HCT116 (cell line): ENCODE measurements at regions not wholly inside any gene's neighbourhood (a gene's known extent, or its start where the extent isn't known, plus 50 kb on each side); places are given as distances from the start of the nearest gene placed in this dataset.

Source experiments
- CEBPB ChIP-seq: IDR thresholded peaks from 2 replicates; pipeline ENCODE4 v1.6.1; 2012; ENCODE audit warnings: low read depth
- EZH2 ChIP-seq: fragments of 200-600 bp; sonication (generic); IDR thresholded peaks from 2 replicates; pipeline ENCODE4 v1.6.1; 2017; ENCODE audit warnings: antibody characterized with exemption, mixed run types
- EZH2phosphoT487 ChIP-seq: fragments of 200-600 bp; IDR thresholded peaks from 2 replicates; pipeline ENCODE4 v1.6.1; 2018; ENCODE audit warnings: antibody characterized with exemption, borderline replicate concordance
- POLR2A ChIP-seq: IDR thresholded peaks from 2 replicates; pipeline ENCODE4 v1.7.0; 2011; ENCODE audit warnings: borderline replicate concordance; ENCODE audit not compliant: insufficient read depth, insufficient read length; ENCODE audit errors: extremely low read depth
- POLR2AphosphoS5 ChIP-seq: IDR thresholded peaks from 2 replicates; pipeline ENCODE4 v1.6.1; 2011; ENCODE audit warnings: mild to moderate bottlenecking, low read depth, low read length, moderate library complexity
- TCF7L2 ChIP-seq: IDR thresholded peaks from 2 replicates; pipeline ENCODE4 v1.7.0; 2011; ENCODE audit warnings: borderline replicate concordance, inconsistent platforms; ENCODE audit not compliant: insufficient read depth, insufficient read length; ENCODE audit errors: extremely low read depth
- YY1 ChIP-seq: IDR thresholded peaks from 2 replicates; pipeline ENCODE4 v1.6.1; 2011; ENCODE audit warnings: low read length, low read depth, moderate library complexity, mild to moderate bottlenecking; ENCODE audit not compliant: insufficient replicate concordance; ENCODE audit errors: extremely low read depth
- ZFX ChIP-seq: fragments of 450-650 bp; IDR thresholded peaks from 2 replicates; pipeline ENCODE4 v1.6.1; 2017
- TF ChIP-seq, protein P1 (sequence below): IDR thresholded peaks from 2 replicates; pipeline ENCODE4 v1.6.1; 2012; ENCODE audit warnings: low read depth
- TF ChIP-seq, protein P2 (sequence below), 3 experiments: fragments of 200-600 bp in 1 of 3; sonication (generic) in 1 of 3; IDR thresholded peaks in 2 of 3; conservative IDR thresholded peaks in 1 of 3; 2 replicates each; pipeline ENCODE4 v1.5.1; 2012 to 2017; ENCODE audit warnings: low read depth in 2 of 3, low read length in 2 of 3, antibody characterized with exemption in 1 of 3, borderline replicate concordance in 1 of 3, control low read depth in 1 of 3, mild to moderate bottlenecking in 1 of 3, mixed read lengths in 1 of 3, mixed run types in 1 of 3, moderate library complexity in 1 of 3; ENCODE audit not compliant: insufficient read depth in 1 of 3
- TF ChIP-seq, protein P3 (sequence below): IDR thresholded peaks from 2 replicates; pipeline ENCODE4 v1.6.1; 2012
- TF ChIP-seq, protein P4 (sequence below): IDR thresholded peaks from 2 replicates; pipeline ENCODE4 v1.6.1; 2011; ENCODE audit warnings: mild to moderate bottlenecking, low read length, moderate library complexity; ENCODE audit not compliant: insufficient replicate concordance; ENCODE audit errors: extremely low read depth
- TF ChIP-seq, protein P5 (sequence below): IDR thresholded peaks from 2 replicates; pipeline ENCODE4 v1.6.1; 2012

DNA sequence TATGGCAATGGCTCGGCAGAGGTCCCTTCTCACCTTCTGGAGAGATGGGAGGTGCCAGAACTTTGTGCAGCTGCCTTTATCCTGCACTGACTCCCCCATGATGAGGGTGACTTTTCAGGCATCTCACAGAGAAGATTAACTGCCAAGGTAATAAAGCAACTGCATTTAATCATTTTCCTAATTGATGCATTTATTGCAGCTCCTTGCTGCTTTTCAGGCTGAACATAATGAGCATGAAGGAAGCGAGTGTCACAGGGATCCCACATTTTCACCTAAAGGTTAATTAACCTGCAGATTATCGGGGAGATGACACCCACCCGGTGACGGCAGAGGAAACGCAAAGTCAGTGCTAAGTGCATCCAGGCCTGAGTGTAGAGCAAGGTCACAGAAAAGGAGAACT, 154.3 kb downstream of the ICE1 start:
- TF ChIP-seq, protein P1, sequence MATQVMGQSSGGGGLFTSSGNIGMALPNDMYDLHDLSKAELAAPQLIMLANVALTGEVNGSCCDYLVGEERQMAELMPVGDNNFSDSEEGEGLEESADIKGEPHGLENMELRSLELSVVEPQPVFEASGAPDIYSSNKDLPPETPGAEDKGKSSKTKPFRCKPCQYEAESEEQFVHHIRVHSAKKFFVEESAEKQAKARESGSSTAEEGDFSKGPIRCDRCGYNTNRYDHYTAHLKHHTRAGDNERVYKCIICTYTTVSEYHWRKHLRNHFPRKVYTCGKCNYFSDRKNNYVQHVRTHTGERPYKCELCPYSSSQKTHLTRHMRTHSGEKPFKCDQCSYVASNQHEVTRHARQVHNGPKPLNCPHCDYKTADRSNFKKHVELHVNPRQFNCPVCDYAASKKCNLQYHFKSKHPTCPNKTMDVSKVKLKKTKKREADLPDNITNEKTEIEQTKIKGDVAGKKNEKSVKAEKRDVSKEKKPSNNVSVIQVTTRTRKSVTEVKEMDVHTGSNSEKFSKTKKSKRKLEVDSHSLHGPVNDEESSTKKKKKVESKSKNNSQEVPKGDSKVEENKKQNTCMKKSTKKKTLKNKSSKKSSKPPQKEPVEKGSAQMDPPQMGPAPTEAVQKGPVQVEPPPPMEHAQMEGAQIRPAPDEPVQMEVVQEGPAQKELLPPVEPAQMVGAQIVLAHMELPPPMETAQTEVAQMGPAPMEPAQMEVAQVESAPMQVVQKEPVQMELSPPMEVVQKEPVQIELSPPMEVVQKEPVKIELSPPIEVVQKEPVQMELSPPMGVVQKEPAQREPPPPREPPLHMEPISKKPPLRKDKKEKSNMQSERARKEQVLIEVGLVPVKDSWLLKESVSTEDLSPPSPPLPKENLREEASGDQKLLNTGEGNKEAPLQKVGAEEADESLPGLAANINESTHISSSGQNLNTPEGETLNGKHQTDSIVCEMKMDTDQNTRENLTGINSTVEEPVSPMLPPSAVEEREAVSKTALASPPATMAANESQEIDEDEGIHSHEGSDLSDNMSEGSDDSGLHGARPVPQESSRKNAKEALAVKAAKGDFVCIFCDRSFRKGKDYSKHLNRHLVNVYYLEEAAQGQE, result no peak
- TF ChIP-seq, protein P2, sequence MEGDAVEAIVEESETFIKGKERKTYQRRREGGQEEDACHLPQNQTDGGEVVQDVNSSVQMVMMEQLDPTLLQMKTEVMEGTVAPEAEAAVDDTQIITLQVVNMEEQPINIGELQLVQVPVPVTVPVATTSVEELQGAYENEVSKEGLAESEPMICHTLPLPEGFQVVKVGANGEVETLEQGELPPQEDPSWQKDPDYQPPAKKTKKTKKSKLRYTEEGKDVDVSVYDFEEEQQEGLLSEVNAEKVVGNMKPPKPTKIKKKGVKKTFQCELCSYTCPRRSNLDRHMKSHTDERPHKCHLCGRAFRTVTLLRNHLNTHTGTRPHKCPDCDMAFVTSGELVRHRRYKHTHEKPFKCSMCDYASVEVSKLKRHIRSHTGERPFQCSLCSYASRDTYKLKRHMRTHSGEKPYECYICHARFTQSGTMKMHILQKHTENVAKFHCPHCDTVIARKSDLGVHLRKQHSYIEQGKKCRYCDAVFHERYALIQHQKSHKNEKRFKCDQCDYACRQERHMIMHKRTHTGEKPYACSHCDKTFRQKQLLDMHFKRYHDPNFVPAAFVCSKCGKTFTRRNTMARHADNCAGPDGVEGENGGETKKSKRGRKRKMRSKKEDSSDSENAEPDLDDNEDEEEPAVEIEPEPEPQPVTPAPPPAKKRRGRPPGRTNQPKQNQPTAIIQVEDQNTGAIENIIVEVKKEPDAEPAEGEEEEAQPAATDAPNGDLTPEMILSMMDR (IDR thresholded peaks at IDR 0.05 in 2 of 3, conservative IDR thresholded peaks at IDR 0.05 in 1 of 3; ENCODE audit: borderline replicate concordance in 1 of 3, insufficient read depth in 1 of 3, low read depth in 2 of 3, low read length in 2 of 3), result no peak
- no peak for TF ChIP-seq YY1
- no peak for TF ChIP-seq POLR2A
- TF ChIP-seq POLR2AphosphoS5, result no peak
- TF ChIP-seq, protein P3, sequence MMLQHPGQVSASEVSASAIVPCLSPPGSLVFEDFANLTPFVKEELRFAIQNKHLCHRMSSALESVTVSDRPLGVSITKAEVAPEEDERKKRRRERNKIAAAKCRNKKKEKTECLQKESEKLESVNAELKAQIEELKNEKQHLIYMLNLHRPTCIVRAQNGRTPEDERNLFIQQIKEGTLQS, result no peak
- no peak for TF ChIP-seq EZH2
- TF ChIP-seq, protein P4, sequence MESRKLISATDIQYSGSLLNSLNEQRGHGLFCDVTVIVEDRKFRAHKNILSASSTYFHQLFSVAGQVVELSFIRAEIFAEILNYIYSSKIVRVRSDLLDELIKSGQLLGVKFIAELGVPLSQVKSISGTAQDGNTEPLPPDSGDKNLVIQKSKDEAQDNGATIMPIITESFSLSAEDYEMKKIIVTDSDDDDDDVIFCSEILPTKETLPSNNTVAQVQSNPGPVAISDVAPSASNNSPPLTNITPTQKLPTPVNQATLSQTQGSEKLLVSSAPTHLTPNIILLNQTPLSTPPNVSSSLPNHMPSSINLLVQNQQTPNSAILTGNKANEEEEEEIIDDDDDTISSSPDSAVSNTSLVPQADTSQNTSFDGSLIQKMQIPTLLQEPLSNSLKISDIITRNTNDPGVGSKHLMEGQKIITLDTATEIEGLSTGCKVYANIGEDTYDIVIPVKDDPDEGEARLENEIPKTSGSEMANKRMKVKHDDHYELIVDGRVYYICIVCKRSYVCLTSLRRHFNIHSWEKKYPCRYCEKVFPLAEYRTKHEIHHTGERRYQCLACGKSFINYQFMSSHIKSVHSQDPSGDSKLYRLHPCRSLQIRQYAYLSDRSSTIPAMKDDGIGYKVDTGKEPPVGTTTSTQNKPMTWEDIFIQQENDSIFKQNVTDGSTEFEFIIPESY, result no peak
- no peak for TF ChIP-seq EZH2phosphoT487
- TF ChIP-seq ZFX, result no peak
- TF ChIP-seq CEBPB, result no peak
- TF ChIP-seq, protein P5, sequence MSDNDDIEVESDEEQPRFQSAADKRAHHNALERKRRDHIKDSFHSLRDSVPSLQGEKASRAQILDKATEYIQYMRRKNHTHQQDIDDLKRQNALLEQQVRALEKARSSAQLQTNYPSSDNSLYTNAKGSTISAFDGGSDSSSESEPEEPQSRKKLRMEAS, result no peak
- no peak for TF ChIP-seq TCF7L2
